ENCODE measurements at regions not wholly inside any gene's neighbourhood (a gene's known extent, or its start where the extent isn't known, plus 50 kb on each side); places are given as distances from the start of the nearest gene placed in this dataset.
"Not testable (repeated sequence)": the region's sequence is repeated elsewhere in the genome, so short reads cannot be mapped to it uniquely, and the experiment has no call there.

DNA sequence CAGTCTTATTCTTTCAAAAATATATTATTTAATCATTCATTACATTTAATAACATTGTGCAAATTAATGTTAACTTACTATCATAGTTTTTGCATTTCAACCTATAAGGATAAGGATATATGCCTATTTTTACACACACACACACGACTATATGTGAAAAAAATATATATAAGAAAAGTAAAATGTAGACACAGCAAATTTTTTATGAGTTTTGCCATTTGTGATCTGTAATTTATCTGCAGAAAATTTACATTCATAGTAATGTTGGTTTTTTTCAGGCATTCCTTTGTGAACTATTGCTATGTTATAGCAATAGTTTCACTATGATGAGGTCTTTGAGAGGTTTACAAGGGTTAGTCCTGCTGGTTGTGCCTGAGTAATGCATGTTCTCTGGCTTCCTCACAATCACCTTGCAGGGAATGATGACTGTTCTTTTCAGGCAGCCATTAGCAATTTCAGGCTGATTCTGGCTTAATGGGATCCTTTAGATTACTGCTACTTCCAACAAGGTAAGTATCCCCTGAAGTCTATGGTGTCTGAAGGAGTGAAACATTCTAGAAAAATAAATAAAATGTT is 183.7 kb upstream of the CDK1 start:
- CTCF ChIA-PET = no interaction called here
- Histone ChIP-seq H3K27me3 (ENCODE audit: control insufficient read depth in 1 of 2, insufficient read depth in 2 of 2, low read length in 2 of 2) (no peaks in the 10 kb centered on the region), H3K27ac (ENCODE audit: low read depth in 1 of 2, low read length in 2 of 2) (no peak overlapping the region), H3K9me3 (ENCODE audit: control insufficient read depth in 1 of 2, insufficient read depth in 1 of 2, low read length in 2 of 2) (no peaks in the 10 kb centered on the region), H3K4me3 (ENCODE audit: low read length) (no peak overlapping the region), H3K4me1 (ENCODE audit: insufficient read depth, low read length) (no peaks in the 10 kb centered on the region), H3K36me3 (ENCODE audit: insufficient read depth, low read length) (no peaks in the 10 kb centered on the region)
- intact Hi-C loops (cut with DNase I, micrococcal nuclease) = no loop called here
- H3K36me3 Mint-ChIP-seq (ENCODE audit: low read depth) = peaks cover 53% of the 10 kb centered on the region
- TF ChIP-seq, protein P1, sequence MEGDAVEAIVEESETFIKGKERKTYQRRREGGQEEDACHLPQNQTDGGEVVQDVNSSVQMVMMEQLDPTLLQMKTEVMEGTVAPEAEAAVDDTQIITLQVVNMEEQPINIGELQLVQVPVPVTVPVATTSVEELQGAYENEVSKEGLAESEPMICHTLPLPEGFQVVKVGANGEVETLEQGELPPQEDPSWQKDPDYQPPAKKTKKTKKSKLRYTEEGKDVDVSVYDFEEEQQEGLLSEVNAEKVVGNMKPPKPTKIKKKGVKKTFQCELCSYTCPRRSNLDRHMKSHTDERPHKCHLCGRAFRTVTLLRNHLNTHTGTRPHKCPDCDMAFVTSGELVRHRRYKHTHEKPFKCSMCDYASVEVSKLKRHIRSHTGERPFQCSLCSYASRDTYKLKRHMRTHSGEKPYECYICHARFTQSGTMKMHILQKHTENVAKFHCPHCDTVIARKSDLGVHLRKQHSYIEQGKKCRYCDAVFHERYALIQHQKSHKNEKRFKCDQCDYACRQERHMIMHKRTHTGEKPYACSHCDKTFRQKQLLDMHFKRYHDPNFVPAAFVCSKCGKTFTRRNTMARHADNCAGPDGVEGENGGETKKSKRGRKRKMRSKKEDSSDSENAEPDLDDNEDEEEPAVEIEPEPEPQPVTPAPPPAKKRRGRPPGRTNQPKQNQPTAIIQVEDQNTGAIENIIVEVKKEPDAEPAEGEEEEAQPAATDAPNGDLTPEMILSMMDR (IDR thresholded peaks at IDR 0.05) = no peak
- H3K9me3 Mint-ChIP-seq = no peaks in the 10 kb centered on the region
- no peak overlapping the region for H3K27ac Mint-ChIP-seq
- DNase-seq (no peak), ATAC-seq (ENCODE audit: poor library complexity) (no peak)
- H3K4me3 Mint-ChIP-seq = no peak overlapping the region
- no peaks in the 10 kb centered on the region for H3K27me3 Mint-ChIP-seq
- H3K4me1 Mint-ChIP-seq (ENCODE audit: low read depth) = peaks cover 11% of the 10 kb centered on the region
- POLR2A ChIA-PET = no interaction called here

DNA sequence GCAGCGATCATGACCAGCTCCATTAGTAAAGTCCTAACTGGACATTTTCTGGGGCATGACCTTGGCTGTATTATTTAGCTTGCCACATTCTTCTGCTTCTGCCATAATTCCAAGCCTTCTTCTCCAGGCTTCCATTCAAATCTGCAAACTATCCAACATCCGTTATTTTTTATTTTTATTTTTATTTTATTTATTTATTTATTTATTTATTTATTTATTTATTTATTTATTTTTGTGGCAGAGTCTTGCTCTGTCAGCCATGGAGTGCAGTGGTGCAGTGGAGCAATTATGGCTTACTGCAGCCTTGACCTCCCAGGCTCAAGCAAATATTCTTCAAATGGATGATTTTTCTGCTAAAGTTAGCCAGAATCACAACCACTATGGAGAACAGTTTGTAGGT is 187.2 kb upstream of the CDK1 start:
- no peak overlapping the region for H3K27ac ChIP-seq (ENCODE audit: low read depth in 1 of 2, low read length in 2 of 2)
- H3K4me1 ChIP-seq (ENCODE audit: insufficient read depth, low read length) = no peaks in the 10 kb centered on the region
- POLR2A ChIA-PET = no interaction called here
- Mint-ChIP-seq H3K27ac (no peak overlapping the region), H3K27me3 (no peaks in the 10 kb centered on the region), H3K36me3 (ENCODE audit: low read depth) (peaks cover 70% of the 10 kb centered on the region), H3K4me1 (ENCODE audit: low read depth) (peaks cover 10% of the 10 kb centered on the region), H3K4me3 (no peak overlapping the region), H3K9me3 (peaks cover 2% of the 10 kb centered on the region)
- no peak for DNase-seq
- H3K4me3 ChIP-seq (ENCODE audit: low read length) = no peak overlapping the region
- H3K36me3 ChIP-seq (ENCODE audit: insufficient read depth, low read length) = peaks cover 5% of the 10 kb centered on the region
- ATAC-seq (ENCODE audit: poor library complexity) = no peak
- H3K27me3 ChIP-seq (ENCODE audit: control insufficient read depth in 1 of 2, insufficient read depth in 2 of 2, low read length in 2 of 2) = no peaks in the 10 kb centered on the region
- no peaks in the 10 kb centered on the region for H3K9me3 ChIP-seq (ENCODE audit: control insufficient read depth in 1 of 2, insufficient read depth in 1 of 2, low read length in 2 of 2)
- CTCF ChIA-PET = no interaction called here
- TF ChIP-seq, protein P1 (IDR thresholded peaks at IDR 0.05) = no peak
- intact Hi-C loops (cut with DNase I, micrococcal nuclease) = no loop called here

DNA sequence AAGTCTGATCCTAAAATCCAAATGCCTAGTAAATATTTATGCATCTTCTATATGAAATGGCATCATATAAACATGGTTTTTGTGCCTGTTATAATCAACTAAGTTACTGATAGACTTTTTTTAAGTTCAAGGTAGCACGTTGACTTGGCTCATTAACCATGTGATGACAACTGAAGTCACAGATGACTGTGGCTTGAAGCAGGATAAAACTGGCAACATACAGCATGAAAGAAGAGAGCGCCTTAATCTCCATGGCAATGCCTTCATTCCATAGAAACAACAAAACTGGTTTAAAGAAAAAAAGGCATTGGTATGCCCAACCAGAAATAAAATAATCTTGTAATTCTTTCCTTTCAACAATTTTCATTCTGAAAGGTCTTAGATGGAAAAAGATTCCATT is 188.9 kb upstream of the CDK1 start:
- CTCF ChIA-PET = no interaction called here
- TF ChIP-seq, protein P1 (IDR thresholded peaks at IDR 0.05) = no peak
- Histone ChIP-seq H3K9me3 (ENCODE audit: control insufficient read depth in 1 of 2, insufficient read depth in 1 of 2, low read length in 2 of 2) (no peaks in the 10 kb centered on the region), H3K27me3 (ENCODE audit: control insufficient read depth in 1 of 2, insufficient read depth in 2 of 2, low read length in 2 of 2) (no peaks in the 10 kb centered on the region), H3K4me3 (ENCODE audit: low read length) (no peak overlapping the region), H3K4me1 (ENCODE audit: insufficient read depth, low read length) (no peaks in the 10 kb centered on the region), H3K36me3 (ENCODE audit: insufficient read depth, low read length) (peaks cover 5% of the 10 kb centered on the region), H3K27ac (ENCODE audit: low read depth in 1 of 2, low read length in 2 of 2) (no peak overlapping the region)
- H3K9me3 Mint-ChIP-seq = peaks cover 2% of the 10 kb centered on the region
- no peak for DNase-seq
- no peak for ATAC-seq (ENCODE audit: poor library complexity)
- no peak overlapping the region for H3K27ac Mint-ChIP-seq
- POLR2A ChIA-PET = no interaction called here
- H3K4me1 Mint-ChIP-seq (ENCODE audit: low read depth) = no peaks in the 10 kb centered on the region
- intact Hi-C loops (cut with DNase I, micrococcal nuclease) = no loop called here
- H3K4me3 Mint-ChIP-seq = no peak overlapping the region
- no peaks in the 10 kb centered on the region for H3K27me3 Mint-ChIP-seq
- H3K36me3 Mint-ChIP-seq (ENCODE audit: low read depth) = peaks cover 72% of the 10 kb centered on the region

DNA sequence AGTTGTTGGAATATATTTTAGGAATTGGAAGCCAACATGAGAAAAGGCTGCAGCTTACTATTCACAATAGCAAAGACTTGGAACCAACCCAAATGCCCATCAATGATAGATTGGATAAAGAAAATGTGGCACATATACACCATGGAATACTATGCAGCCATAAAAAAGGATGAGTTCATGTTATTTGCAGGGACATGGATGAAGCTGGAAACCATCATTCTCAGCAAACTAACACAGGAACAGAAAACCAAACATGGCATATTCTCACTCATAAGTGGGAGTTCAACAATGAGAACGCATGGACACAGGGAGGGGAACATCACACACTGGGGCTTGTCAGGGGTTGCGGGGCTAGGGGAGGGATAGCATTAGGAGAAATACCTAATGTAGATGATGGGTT is 192.1 kb upstream of the ANK3 start:
- H3K27ac ChIP-seq (ENCODE audit: low read depth in 1 of 2, low read length in 2 of 2); intact Hi-C loops (cut with DNase I, micrococcal nuclease); H3K4me3 Mint-ChIP-seq; H3K4me1 Mint-ChIP-seq (ENCODE audit: low read depth); H3K27me3 ChIP-seq (ENCODE audit: control insufficient read depth in 1 of 2, insufficient read depth in 2 of 2, low read length in 2 of 2); DNase-seq; POLR2A ChIA-PET; H3K27me3 Mint-ChIP-seq; H3K9me3 Mint-ChIP-seq; H3K9me3 ChIP-seq (ENCODE audit: control insufficient read depth in 1 of 2, insufficient read depth in 1 of 2, low read length in 2 of 2); H3K36me3 ChIP-seq (ENCODE audit: insufficient read depth, low read length); H3K4me1 ChIP-seq (ENCODE audit: insufficient read depth, low read length); ATAC-seq (ENCODE audit: poor library complexity); H3K4me3 ChIP-seq (ENCODE audit: low read length); H3K27ac Mint-ChIP-seq: not testable (repeated sequence)
- peaks cover 92% of the 10 kb centered on the region for H3K36me3 Mint-ChIP-seq (ENCODE audit: low read depth)
- CTCF ChIA-PET = interaction anchor here (0.6 kb wide), 1 partner anchor 1255 kb away, joined by 3 read pairs; no protein-coding TSS in a partner anchor
